ENCODE measurements at regions not wholly inside any gene's neighbourhood (a gene's known extent, or its start where the extent isn't known, plus 50 kb on each side); places are given as distances from the start of the nearest gene placed in this dataset.

DNA sequence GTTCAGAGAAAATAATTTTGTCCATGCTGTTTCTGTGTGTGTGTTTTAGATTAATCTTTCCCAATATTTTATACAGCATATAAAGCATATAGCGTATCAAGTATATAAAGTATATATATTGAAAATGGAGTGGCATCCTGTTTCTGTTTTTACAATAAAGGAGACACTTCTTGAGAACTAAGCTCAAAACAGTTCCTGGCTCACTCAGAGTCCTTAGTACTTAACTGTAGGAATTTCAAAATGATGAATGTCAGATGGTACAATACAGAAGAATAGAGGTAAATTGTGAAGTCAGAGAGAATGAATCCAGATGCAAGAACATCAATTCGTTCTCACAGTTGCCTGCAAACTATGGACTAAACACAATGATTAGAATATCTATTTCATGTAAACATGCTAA lies 68.7 kb upstream of the TAS2R1 start:
- ATAC-seq, result no peak
- no peak for TF ChIP-seq SNAI2 (CRISPR knock-in tag; IDR thresholded peaks at IDR 0.05)
- no peak for TF ChIP-seq ARNTL (CRISPR knock-in tag; IDR thresholded peaks at IDR 0.05; ENCODE audit: borderline replicate concordance, low read depth)
- TF ChIP-seq, protein P1, sequence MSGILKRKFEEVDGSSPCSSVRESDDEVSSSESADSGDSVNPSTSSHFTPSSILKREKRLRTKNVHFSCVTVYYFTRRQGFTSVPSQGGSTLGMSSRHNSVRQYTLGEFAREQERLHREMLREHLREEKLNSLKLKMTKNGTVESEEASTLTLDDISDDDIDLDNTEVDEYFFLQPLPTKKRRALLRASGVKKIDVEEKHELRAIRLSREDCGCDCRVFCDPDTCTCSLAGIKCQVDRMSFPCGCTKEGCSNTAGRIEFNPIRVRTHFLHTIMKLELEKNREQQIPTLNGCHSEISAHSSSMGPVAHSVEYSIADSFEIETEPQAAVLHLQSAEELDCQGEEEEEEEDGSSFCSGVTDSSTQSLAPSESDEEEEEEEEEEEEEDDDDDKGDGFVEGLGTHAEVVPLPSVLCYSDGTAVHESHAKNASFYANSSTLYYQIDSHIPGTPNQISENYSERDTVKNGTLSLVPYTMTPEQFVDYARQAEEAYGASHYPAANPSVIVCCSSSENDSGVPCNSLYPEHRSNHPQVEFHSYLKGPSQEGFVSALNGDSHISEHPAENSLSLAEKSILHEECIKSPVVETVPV (CRISPR knock-in tag; IDR thresholded peaks at IDR 0.05), result no peak
- no peak for TF ChIP-seq ZC3H10 (CRISPR knock-in tag; IDR thresholded peaks at IDR 0.05)
- TF ChIP-seq ISL1 (CRISPR knock-in tag; IDR thresholded peaks at IDR 0.05), result no peak
- TF ChIP-seq CREB5 (CRISPR knock-in tag; IDR thresholded peaks at IDR 0.05; ENCODE audit: low read depth), result no peak
- TF ChIP-seq RARB (CRISPR knock-in tag; IDR thresholded peaks at IDR 0.05), result no peak
- TF ChIP-seq ZNF8 (CRISPR knock-in tag; IDR thresholded peaks at IDR 0.05), result no peak

DNA sequence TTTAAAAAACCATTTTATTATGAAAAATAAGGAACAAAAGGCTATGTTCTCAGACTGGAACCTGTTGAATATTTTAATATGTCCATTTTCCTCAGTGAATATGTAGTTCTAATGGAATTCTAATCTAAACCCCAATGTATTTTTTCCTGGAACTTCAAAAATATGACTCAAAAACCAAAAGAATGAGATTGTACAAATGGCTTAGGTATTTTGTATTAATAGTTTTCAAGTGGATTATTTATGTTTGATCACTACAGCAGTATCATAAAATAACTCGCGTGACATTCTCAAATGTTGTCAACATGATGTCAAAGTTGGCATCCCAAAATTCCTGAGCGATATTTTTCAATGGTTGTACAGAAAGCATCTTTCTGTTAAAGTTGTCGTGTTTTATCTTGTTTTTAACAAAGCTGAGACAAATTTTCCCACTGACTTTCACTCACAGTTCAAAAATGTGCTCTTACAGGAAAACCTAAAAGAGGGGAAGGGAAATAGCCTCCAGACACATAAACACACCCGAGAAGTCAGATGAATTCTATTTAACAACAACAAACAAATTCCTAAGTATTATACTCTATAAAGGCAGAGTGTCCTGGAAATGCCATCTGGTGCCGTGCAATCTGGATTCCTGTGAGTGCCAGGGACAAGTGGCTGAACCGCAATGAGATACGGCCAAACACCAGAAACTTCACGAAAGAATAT lies 68.1 kb upstream of the TAS2R1 start:
- no peak for TF ChIP-seq SNAI2 (CRISPR knock-in tag; IDR thresholded peaks at IDR 0.05)
- TF ChIP-seq, protein P2, sequence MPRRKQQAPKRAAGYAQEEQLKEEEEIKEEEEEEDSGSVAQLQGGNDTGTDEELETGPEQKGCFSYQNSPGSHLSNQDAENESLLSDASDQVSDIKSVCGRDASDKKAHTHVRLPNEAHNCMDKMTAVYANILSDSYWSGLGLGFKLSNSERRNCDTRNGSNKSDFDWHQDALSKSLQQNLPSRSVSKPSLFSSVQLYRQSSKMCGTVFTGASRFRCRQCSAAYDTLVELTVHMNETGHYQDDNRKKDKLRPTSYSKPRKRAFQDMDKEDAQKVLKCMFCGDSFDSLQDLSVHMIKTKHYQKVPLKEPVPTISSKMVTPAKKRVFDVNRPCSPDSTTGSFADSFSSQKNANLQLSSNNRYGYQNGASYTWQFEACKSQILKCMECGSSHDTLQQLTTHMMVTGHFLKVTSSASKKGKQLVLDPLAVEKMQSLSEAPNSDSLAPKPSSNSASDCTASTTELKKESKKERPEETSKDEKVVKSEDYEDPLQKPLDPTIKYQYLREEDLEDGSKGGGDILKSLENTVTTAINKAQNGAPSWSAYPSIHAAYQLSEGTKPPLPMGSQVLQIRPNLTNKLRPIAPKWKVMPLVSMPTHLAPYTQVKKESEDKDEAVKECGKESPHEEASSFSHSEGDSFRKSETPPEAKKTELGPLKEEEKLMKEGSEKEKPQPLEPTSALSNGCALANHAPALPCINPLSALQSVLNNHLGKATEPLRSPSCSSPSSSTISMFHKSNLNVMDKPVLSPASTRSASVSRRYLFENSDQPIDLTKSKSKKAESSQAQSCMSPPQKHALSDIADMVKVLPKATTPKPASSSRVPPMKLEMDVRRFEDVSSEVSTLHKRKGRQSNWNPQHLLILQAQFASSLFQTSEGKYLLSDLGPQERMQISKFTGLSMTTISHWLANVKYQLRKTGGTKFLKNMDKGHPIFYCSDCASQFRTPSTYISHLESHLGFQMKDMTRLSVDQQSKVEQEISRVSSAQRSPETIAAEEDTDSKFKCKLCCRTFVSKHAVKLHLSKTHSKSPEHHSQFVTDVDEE (CRISPR knock-in tag; IDR thresholded peaks at IDR 0.05), result no peak
- TF ChIP-seq, protein P1 (CRISPR knock-in tag; IDR thresholded peaks at IDR 0.05), result no peak
- TF ChIP-seq CSDC2 (CRISPR knock-in tag; IDR thresholded peaks at IDR 0.05), result no peak
- no peak for TF ChIP-seq PATZ1 (CRISPR knock-in tag; IDR thresholded peaks at IDR 0.05; ENCODE audit: borderline replicate concordance)
- no peak for TF ChIP-seq ZNF565 (CRISPR knock-in tag; conservative IDR thresholded peaks at IDR 0.05; ENCODE audit: low read depth)
- no peak for TF ChIP-seq TOX (CRISPR knock-in tag; IDR thresholded peaks at IDR 0.05; ENCODE audit: borderline replicate concordance)
- TF ChIP-seq TCF4 (CRISPR knock-in tag; IDR thresholded peaks at IDR 0.05; ENCODE audit: borderline replicate concordance), result no peak
- no peak for TF ChIP-seq ZFP30 (CRISPR knock-in tag; IDR thresholded peaks at IDR 0.05)
- no peak for TF ChIP-seq PPARA (CRISPR knock-in tag; IDR thresholded peaks at IDR 0.05; ENCODE audit: borderline replicate concordance)
- no peak for TF ChIP-seq ZNF8 (CRISPR knock-in tag; IDR thresholded peaks at IDR 0.05)
- no peak for TF ChIP-seq ESRRG (CRISPR knock-in tag; IDR thresholded peaks at IDR 0.05)
- TF ChIP-seq ISL1 (CRISPR knock-in tag; IDR thresholded peaks at IDR 0.05), result no peak
- no peak for TF ChIP-seq ZC3H10 (CRISPR knock-in tag; IDR thresholded peaks at IDR 0.05)
- ATAC-seq, result no peak

GRCh38 chr5:9692576-9692975 lies 62.4 kb upstream of the TAS2R1 start:
- ATAC-seq, result no peak
- TF ChIP-seq GLIS3 (CRISPR knock-in tag; IDR thresholded peaks at IDR 0.05) (no peak), ISL1 (CRISPR knock-in tag; IDR thresholded peaks at IDR 0.05) (no peak), OSR1 (CRISPR knock-in tag; IDR thresholded peaks at IDR 0.05) (no peak), ZNF8 (CRISPR knock-in tag; IDR thresholded peaks at IDR 0.05) (no peak), TOX (CRISPR knock-in tag; IDR thresholded peaks at IDR 0.05; ENCODE audit: borderline replicate concordance) (no peak), TCF4 (CRISPR knock-in tag; IDR thresholded peaks at IDR 0.05; ENCODE audit: borderline replicate concordance) (no peak), ZFP3 (CRISPR knock-in tag; IDR thresholded peaks at IDR 0.05) (no peak), ARNTL (CRISPR knock-in tag; IDR thresholded peaks at IDR 0.05; ENCODE audit: borderline replicate concordance, low read depth) (no peak)
- TF ChIP-seq, protein P1 (CRISPR knock-in tag; IDR thresholded peaks at IDR 0.05), result no peak

Data from SK-N-SH treated with all-trans-retinoic acid at 6 μM for 48 hours (cell line).